RWPE2 (cell line): ENCODE measurements at regions not wholly inside any gene's neighbourhood (a gene's known extent, or its start where the extent isn't known, plus 50 kb on each side); places are given as distances from the start of the nearest gene placed in this dataset.
A peak's percentile ranks its signal among the peaks of the same experiment; 100 is the strongest.

Experiments used
- ATAC-seq: fragments of 200-7000 bp; cut with Tn5 transposase; 3 replicates; pipeline ENCODE4 v1.9.1; 2021; ENCODE audit warnings: low read depth
- DNase-seq: peaks from one replicate; pipeline ENCODE4 v3.0.0-alpha.2; 2020; ENCODE audit warnings: low spot score
- H3K27ac ChIP-seq: fragments of 450-650 bp; 2 replicates; pipeline ENCODE4 v1.5.1; 2017; ENCODE audit warnings: mild to moderate bottlenecking; ENCODE audit not compliant: poor library complexity, severe bottlenecking
- H3K27me3 ChIP-seq: fragments of 250-450 bp; sonication (Bioruptor Pico); 2 replicates; pipeline ENCODE4 v1.5.1; 2021; ENCODE audit warnings: mild to moderate bottlenecking, moderate library complexity; ENCODE audit not compliant: insufficient read depth, poor library complexity, severe bottlenecking
- H3K36me3 ChIP-seq: fragments of 250-450 bp; sonication (Bioruptor Pico); 2 replicates; pipeline ENCODE4 v1.5.1; 2020; ENCODE audit warnings: low read depth, mild to moderate bottlenecking, moderate library complexity
- H3K4me1 ChIP-seq: fragments of 250-450 bp; sonication (Bioruptor Pico); 2 replicates; pipeline ENCODE4 v1.5.1; 2021; ENCODE audit warnings: mild to moderate bottlenecking, moderate library complexity; ENCODE audit not compliant: insufficient read depth, poor library complexity, severe bottlenecking
- H3K4me3 ChIP-seq: fragments of 250-450 bp; sonication (Bioruptor Pico); 2 replicates; pipeline ENCODE4 v1.5.1; 2021; ENCODE audit warnings: mild to moderate bottlenecking, moderate library complexity; ENCODE audit not compliant: severe bottlenecking
- H3K9me3 ChIP-seq: fragments of 250-450 bp; sonication (Bioruptor Pico); 2 replicates; pipeline ENCODE4 v1.5.1; 2021; ENCODE audit warnings: mild to moderate bottlenecking, moderate library complexity; ENCODE audit not compliant: severe bottlenecking
- TF ChIP-seq, protein P1 (sequence below): fragments of 450-650 bp; IDR thresholded peaks from one replicate; pipeline ENCODE4 v1.5.1; 2017; ENCODE audit warnings: mild to moderate bottlenecking, moderate library complexity; ENCODE audit not compliant: poor library complexity, severe bottlenecking

- Histone ChIP-seq H3K27ac (peak overlapping the region; percentile 46), H3K27me3 (no peaks in the 10 kb centered on the region), H3K4me1 (peaks cover 42% of the 10 kb centered on the region), H3K9me3 (no peaks in the 10 kb centered on the region), H3K36me3 (no peaks in the 10 kb centered on the region; the same call in 1 of the 2 replicates), H3K4me3 (no peak overlapping the region)
- ATAC-seq (no peak), DNase-seq (no peak)
- TF ChIP-seq, protein P1, sequence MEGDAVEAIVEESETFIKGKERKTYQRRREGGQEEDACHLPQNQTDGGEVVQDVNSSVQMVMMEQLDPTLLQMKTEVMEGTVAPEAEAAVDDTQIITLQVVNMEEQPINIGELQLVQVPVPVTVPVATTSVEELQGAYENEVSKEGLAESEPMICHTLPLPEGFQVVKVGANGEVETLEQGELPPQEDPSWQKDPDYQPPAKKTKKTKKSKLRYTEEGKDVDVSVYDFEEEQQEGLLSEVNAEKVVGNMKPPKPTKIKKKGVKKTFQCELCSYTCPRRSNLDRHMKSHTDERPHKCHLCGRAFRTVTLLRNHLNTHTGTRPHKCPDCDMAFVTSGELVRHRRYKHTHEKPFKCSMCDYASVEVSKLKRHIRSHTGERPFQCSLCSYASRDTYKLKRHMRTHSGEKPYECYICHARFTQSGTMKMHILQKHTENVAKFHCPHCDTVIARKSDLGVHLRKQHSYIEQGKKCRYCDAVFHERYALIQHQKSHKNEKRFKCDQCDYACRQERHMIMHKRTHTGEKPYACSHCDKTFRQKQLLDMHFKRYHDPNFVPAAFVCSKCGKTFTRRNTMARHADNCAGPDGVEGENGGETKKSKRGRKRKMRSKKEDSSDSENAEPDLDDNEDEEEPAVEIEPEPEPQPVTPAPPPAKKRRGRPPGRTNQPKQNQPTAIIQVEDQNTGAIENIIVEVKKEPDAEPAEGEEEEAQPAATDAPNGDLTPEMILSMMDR, result no peak
These were observed 97.6 kb downstream of the MRPL14 start for GRCh38 chr6:44029444-44030185.

GRCh38 chr6:44028789-44029310, 98.4 kb downstream of the MRPL14 start:
- Histone ChIP-seq H3K27me3 (no peaks in the 10 kb centered on the region), H3K4me3 (no peak overlapping the region), H3K36me3 (no peaks in the 10 kb centered on the region; the same call in 1 of the 2 replicates), H3K27ac (peak overlapping the region; percentile 46), H3K9me3 (no peaks in the 10 kb centered on the region), H3K4me1 (peaks cover 34% of the 10 kb centered on the region)
- TF ChIP-seq, protein P1, result no peak
- no peak for DNase-seq
- ATAC-seq, result peak; percentile 51

DNA sequence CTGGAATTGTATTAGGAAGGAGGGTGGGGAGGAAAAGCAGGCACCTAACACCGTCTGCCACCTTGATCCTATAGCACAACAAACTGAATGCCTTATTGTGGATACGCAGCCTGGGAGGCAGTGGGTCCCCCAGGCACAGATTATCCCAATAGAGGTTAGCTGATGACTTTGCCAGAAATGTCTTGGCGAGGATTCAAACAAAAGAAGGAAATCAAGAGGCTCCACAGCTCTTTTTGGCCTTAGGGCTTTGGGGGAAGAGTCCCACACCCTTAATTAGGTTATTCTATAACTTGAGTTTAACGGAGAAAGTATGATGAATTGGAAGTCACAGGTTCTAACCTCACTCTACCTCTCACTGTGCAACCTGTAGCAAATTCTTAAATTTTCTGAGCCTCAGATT, 102.0 kb downstream of the MRPL14 start:
- Histone ChIP-seq H3K4me3 (no peak overlapping the region), H3K4me1 (peaks cover 12% of the 10 kb centered on the region), H3K36me3 (no peaks in the 10 kb centered on the region), H3K27ac (no peak overlapping the region), H3K9me3 (no peaks in the 10 kb centered on the region), H3K27me3 (no peaks in the 10 kb centered on the region)
- TF ChIP-seq, protein P1, result no peak
- 0 out of 3 replicates have a peak, but pooled peaks have one; percentile 7 for ATAC-seq
- no peak for DNase-seq

DNA sequence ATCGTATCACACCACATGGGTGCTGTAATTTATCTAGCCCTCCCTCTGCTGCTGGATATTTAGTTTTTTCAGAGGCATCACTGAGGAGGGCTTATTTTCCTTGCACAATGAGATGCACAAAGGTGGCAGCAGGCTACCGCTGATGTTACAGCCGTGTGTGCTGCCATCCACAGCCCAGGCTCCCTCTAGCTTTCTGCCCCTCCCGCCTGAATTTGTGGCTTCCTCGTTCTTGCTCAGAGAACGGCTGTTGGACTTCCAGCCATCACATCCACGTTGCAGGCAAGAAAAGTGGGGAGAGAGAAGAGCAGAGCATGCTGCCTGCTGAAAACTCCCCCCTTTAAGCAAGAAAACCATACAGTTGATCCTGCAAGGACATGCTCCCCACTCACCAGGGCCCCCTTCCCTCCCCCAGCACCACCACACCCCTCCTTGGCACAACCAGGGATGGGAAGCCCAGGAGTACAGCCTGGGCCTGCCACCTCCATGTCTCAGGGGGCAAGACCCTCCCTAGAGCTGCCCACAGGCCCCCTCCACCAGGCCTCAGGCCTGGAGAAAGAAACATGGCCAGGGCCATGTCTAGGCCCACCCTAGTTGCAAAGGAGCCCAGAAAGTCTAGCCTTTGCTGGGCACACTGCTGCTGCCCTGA, 102.6 kb downstream of the MRPL14 start:
- DNase-seq, result no peak

More for the DNA sequence above, 102.6 kb downstream of the MRPL14 start:
- Histone ChIP-seq H3K9me3 (no peaks in the 10 kb centered on the region), H3K27ac (no peak overlapping the region), H3K36me3 (no peaks in the 10 kb centered on the region), H3K27me3 (no peaks in the 10 kb centered on the region), H3K4me3 (no peak overlapping the region), H3K4me1 (peaks cover 12% of the 10 kb centered on the region)
- ATAC-seq, result no peak
- TF ChIP-seq, protein P1, result no peak
